Ishikawa (cell line): ENCODE measurements at regions not wholly inside any gene's neighbourhood (a gene's known extent, or its start where the extent isn't known, plus 50 kb on each side); places are given as distances from the start of the nearest gene placed in this dataset.

Experiments used
- CEBPB ChIP-seq: IDR thresholded peaks from 2 replicates; pipeline ENCODE4 v1.6.1; 2012
- CREB1 ChIP-seq: IDR thresholded peaks from 2 replicates; pipeline ENCODE4 v1.6.1; 2012; ENCODE audit warnings: low read depth
- EGR1 ChIP-seq: IDR thresholded peaks from 2 replicates; pipeline ENCODE4 v1.6.1; 2012
- EP300 ChIP-seq: IDR thresholded peaks from 2 replicates; pipeline ENCODE4 v1.6.1; 2012; ENCODE audit warnings: borderline replicate concordance
- FOXM1 ChIP-seq: IDR thresholded peaks from 2 replicates; pipeline ENCODE4 v1.6.1; 2012; ENCODE audit warnings: low read depth, borderline replicate concordance
- NFIC ChIP-seq: IDR thresholded peaks from 2 replicates; pipeline ENCODE4 v1.6.1; 2012
- RAD21 ChIP-seq: IDR thresholded peaks from 2 replicates; pipeline ENCODE4 v1.6.1; 2012; ENCODE audit warnings: low read depth
- TAF1 ChIP-seq: IDR thresholded peaks from 2 replicates; pipeline ENCODE4 v1.6.1; 2012; ENCODE audit warnings: low read depth, mild to moderate bottlenecking
- TEAD4 ChIP-seq: IDR thresholded peaks from 2 replicates; pipeline ENCODE4 v1.6.1; 2012
- TF ChIP-seq, protein P1 (sequence below): IDR thresholded peaks from 2 replicates; pipeline ENCODE4 v1.6.1; 2012
- TF ChIP-seq, protein P2 (sequence below): IDR thresholded peaks from 2 replicates; pipeline ENCODE4 v1.6.1; 2012; ENCODE audit warnings: low read depth, mild to moderate bottlenecking
- TF ChIP-seq, protein P3 (sequence below): IDR thresholded peaks from 2 replicates; pipeline ENCODE4 v1.6.1; 2012

DNA sequence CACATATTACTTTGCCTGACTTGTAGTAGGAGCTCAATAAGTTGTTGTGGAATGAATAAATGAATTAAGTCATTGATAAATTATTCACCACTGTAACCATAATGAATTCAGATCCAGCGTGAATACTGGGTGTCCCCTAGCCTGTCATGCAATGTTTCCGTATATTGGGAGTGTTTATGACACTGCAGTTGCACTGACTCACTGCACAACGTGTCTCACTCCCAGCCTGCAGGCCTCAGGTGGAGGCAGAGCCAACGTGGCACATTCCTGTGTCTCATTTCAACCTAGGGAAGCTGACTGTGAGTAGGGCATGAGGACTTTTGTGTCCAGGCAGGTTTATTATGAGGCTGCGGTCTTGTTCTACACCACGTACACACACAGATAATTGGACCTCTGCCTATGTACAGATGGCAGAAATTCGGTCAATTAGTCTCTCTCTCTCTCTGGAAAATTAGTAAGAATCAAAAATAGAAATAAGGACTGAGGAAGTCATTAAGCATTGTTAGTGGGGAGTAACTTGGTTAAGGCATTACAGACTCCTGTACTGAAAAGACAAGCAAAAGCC, 299.1 kb upstream of the IGFBP3 start:
- TF ChIP-seq FOXM1 (no peak), RAD21 (no peak), EP300 (no peak), CREB1 (no peak), CEBPB (no peak), EGR1 (no peak), TAF1 (no peak), NFIC (no peak), TEAD4 (no peak)
- TF ChIP-seq, protein P1, sequence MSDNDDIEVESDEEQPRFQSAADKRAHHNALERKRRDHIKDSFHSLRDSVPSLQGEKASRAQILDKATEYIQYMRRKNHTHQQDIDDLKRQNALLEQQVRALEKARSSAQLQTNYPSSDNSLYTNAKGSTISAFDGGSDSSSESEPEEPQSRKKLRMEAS = no peak
- TF ChIP-seq, protein P2, sequence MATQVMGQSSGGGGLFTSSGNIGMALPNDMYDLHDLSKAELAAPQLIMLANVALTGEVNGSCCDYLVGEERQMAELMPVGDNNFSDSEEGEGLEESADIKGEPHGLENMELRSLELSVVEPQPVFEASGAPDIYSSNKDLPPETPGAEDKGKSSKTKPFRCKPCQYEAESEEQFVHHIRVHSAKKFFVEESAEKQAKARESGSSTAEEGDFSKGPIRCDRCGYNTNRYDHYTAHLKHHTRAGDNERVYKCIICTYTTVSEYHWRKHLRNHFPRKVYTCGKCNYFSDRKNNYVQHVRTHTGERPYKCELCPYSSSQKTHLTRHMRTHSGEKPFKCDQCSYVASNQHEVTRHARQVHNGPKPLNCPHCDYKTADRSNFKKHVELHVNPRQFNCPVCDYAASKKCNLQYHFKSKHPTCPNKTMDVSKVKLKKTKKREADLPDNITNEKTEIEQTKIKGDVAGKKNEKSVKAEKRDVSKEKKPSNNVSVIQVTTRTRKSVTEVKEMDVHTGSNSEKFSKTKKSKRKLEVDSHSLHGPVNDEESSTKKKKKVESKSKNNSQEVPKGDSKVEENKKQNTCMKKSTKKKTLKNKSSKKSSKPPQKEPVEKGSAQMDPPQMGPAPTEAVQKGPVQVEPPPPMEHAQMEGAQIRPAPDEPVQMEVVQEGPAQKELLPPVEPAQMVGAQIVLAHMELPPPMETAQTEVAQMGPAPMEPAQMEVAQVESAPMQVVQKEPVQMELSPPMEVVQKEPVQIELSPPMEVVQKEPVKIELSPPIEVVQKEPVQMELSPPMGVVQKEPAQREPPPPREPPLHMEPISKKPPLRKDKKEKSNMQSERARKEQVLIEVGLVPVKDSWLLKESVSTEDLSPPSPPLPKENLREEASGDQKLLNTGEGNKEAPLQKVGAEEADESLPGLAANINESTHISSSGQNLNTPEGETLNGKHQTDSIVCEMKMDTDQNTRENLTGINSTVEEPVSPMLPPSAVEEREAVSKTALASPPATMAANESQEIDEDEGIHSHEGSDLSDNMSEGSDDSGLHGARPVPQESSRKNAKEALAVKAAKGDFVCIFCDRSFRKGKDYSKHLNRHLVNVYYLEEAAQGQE = no peak
- TF ChIP-seq, protein P3, sequence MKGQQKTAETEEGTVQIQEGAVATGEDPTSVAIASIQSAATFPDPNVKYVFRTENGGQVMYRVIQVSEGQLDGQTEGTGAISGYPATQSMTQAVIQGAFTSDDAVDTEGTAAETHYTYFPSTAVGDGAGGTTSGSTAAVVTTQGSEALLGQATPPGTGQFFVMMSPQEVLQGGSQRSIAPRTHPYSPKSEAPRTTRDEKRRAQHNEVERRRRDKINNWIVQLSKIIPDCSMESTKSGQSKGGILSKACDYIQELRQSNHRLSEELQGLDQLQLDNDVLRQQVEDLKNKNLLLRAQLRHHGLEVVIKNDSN = no peak
